NB4 (cell line): ENCODE measurements at regions not wholly inside any gene's neighbourhood (a gene's known extent, or its start where the extent isn't known, plus 50 kb on each side); places are given as distances from the start of the nearest gene placed in this dataset.

Source experiments
- CTCF ChIP-seq: IDR thresholded peaks from one replicate; pipeline ENCODE4 v1.5.1; 2012; ENCODE audit warnings: low read depth, low read length
- MYC ChIP-seq: IDR thresholded peaks from 2 replicates; pipeline ENCODE4 v1.6.1; 2011; ENCODE audit warnings: low read depth, low read length
- POLR2A ChIP-seq: IDR thresholded peaks from 2 replicates; pipeline ENCODE4 v1.6.1; 2011; ENCODE audit warnings: mild to moderate bottlenecking; ENCODE audit not compliant: insufficient read length; ENCODE audit errors: extremely low read depth

DNA sequence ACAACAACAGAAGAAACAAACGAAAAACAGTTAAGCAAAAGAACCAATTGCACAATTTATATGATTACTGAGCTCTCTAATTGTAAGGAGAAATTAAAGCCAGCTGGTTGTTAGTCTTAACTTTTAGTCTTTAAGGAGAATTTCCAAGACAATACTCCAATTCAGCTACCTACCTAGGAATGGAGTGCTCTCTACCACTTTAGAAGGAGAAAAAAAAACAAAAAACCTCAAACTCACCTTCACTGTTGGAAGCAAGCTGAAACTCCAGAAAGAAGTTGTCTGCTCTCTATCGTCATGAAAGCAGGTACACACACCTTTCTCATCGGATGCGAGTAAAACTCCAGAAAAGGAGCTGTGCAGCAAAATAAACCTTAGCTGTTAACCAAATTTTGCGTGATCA is 86.1 kb upstream of the NPY2R start:
- TF ChIP-seq CTCF = no peak
- TF ChIP-seq MYC = no peak
- TF ChIP-seq POLR2A = no peak
